ENCODE measurements at regions not wholly inside any gene's neighbourhood (a gene's known extent, or its start where the extent isn't known, plus 50 kb on each side); places are given as distances from the start of the nearest gene placed in this dataset.

- no peak for TF ChIP-seq CTCF (IDR thresholded peaks at IDR 0.05)
- TF ChIP-seq POLR2A (IDR thresholded peaks at IDR 0.05), result no peak
- TF ChIP-seq POLR2AphosphoS5 (IDR thresholded peaks at IDR 0.05), result no peak
Observed at GRCh38 chr4:130563185-130563888, 1467.4 kb downstream of the C4orf33 start.

GRCh38 chr4:130563889-130564418 lies 1468.0 kb downstream of the C4orf33 start:
- no peak for DNase-seq (ENCODE audit: low spot score)
- Histone ChIP-seq H3K27ac (no peak overlapping the region), H3K9me3 (no peaks in the 10 kb centered on the region), H3K27me3 (replicated peaks; ENCODE audit: insufficient read depth) (no peaks in the 10 kb centered on the region), H3K4me1 (replicated peaks) (no peaks in the 10 kb centered on the region), H3K4me3 (no peak overlapping the region), H3K36me3 (no peaks in the 10 kb centered on the region)
- no peak for TF ChIP-seq CTCF (IDR thresholded peaks at IDR 0.05)
- TF ChIP-seq POLR2A (IDR thresholded peaks at IDR 0.05), result no peak
- TF ChIP-seq POLR2AphosphoS5 (IDR thresholded peaks at IDR 0.05), result no peak
- intact Hi-C loops (cut with DNase I), result no loop called here
- 13% methylated on average over 1 of the region's 1 CpG for WGBS

More at GRCh38 chr4:130563185-130563888, 1467.4 kb downstream of the C4orf33 start:
- no peak for DNase-seq (ENCODE audit: low spot score)
- H3K36me3 ChIP-seq, result no peaks in the 10 kb centered on the region
- no peaks in the 10 kb centered on the region for H3K27me3 ChIP-seq (replicated peaks; ENCODE audit: insufficient read depth)
- H3K4me3 ChIP-seq, result no peak overlapping the region
- H3K4me1 ChIP-seq (replicated peaks), result no peaks in the 10 kb centered on the region
- 23% methylated on average over 8 of the region's 8 CpGs for WGBS
- no peak overlapping the region for H3K27ac ChIP-seq
- intact Hi-C loops (cut with DNase I), result no loop called here
- no peaks in the 10 kb centered on the region for H3K9me3 ChIP-seq

GRCh38 chr4:130568746-130569145 lies 1472.8 kb downstream of the C4orf33 start:
- no peaks in the 10 kb centered on the region for H3K9me3 ChIP-seq
- no peak for DNase-seq (ENCODE audit: low spot score)
- no peak overlapping the region for H3K4me3 ChIP-seq
- H3K4me1 ChIP-seq (replicated peaks), result no peaks in the 10 kb centered on the region
- H3K27ac ChIP-seq, result no peak overlapping the region
- TF ChIP-seq POLR2A (IDR thresholded peaks at IDR 0.05) (no peak), CTCF (IDR thresholded peaks at IDR 0.05) (no peak), POLR2AphosphoS5 (IDR thresholded peaks at IDR 0.05) (no peak)
- intact Hi-C loops (cut with DNase I), result no loop called here
- 74% methylated on average over 1 of the region's 1 CpG for WGBS
- H3K27me3 ChIP-seq (replicated peaks; ENCODE audit: insufficient read depth), result no peaks in the 10 kb centered on the region
- no peaks in the 10 kb centered on the region for H3K36me3 ChIP-seq

- no peak for TF ChIP-seq POLR2AphosphoS5 (IDR thresholded peaks at IDR 0.05)
- no peak for TF ChIP-seq POLR2A (IDR thresholded peaks at IDR 0.05)
- TF ChIP-seq CTCF (IDR thresholded peaks at IDR 0.05), result no peak
- no peak for DNase-seq (ENCODE audit: low spot score)
- Histone ChIP-seq H3K27me3 (replicated peaks; ENCODE audit: insufficient read depth) (no peaks in the 10 kb centered on the region), H3K36me3 (no peaks in the 10 kb centered on the region), H3K4me1 (replicated peaks) (no peaks in the 10 kb centered on the region), H3K9me3 (no peaks in the 10 kb centered on the region), H3K27ac (no peak overlapping the region), H3K4me3 (no peak overlapping the region)
- 50% methylated on average over 1 of the region's 1 CpG for WGBS
- intact Hi-C loops (cut with DNase I), result no loop called here
Observed at GRCh38 chr4:130573742-130574141, 1477.8 kb downstream of the C4orf33 start.

- Histone ChIP-seq H3K27ac (no peak overlapping the region), H3K4me1 (replicated peaks) (no peaks in the 10 kb centered on the region), H3K27me3 (replicated peaks; ENCODE audit: insufficient read depth) (no peaks in the 10 kb centered on the region), H3K9me3 (no peaks in the 10 kb centered on the region), H3K36me3 (no peaks in the 10 kb centered on the region), H3K4me3 (no peak overlapping the region)
- intact Hi-C loops (cut with DNase I), result no loop called here
- TF ChIP-seq CTCF (IDR thresholded peaks at IDR 0.05) (no peak), POLR2A (IDR thresholded peaks at IDR 0.05) (no peak), POLR2AphosphoS5 (IDR thresholded peaks at IDR 0.05) (no peak)
- DNase-seq (ENCODE audit: low spot score), result no peak
- 65% methylated on average over 2 of the region's 2 CpGs for WGBS
Observed at GRCh38 chr4:130574215-130574614, 1478.3 kb downstream of the C4orf33 start.
